HG03196 (cell line): ENCODE measurements at regions not wholly inside any gene's neighbourhood (a gene's known extent, or its start where the extent isn't known, plus 50 kb on each side); places are given as distances from the start of the nearest gene placed in this dataset.

Experiments
- ATAC-seq: cut with Tn5 transposase; IDR thresholded peaks from one replicate; pipeline ENCODE4 v1.9.1; 2021; ENCODE audit not compliant: unreplicated experiment

- ATAC-seq: no peak
Measured at GRCh38 chr4:32321421-32321820, 1601.3 kb downstream of the PCDH7 start.

- no peak for ATAC-seq
Measured at GRCh38 chr4:32334759-32335158, 1614.6 kb downstream of the PCDH7 start.

- no peak for ATAC-seq
Measured at GRCh38 chr4:32337403-32337802, 1617.2 kb downstream of the PCDH7 start.

DNA sequence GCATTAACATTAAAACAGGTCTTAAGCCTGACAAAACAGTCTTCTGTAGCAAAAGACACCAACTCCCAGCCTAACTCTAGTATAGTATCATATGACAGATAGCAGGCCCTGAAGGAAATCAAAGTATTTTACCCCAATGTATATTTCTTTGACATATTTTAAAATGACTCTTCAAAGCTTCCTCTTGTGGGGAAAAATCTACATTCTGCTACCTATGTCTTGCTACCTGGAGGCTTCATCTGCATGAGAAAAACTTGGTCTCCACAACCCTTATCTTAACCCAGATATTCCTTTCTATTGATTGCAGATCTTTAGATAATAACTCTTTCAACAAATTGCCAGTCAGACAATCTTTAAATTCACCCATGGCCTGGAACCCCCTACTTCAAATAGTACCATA, 1620.4 kb downstream of the PCDH7 start:
- no peak for ATAC-seq

DNA sequence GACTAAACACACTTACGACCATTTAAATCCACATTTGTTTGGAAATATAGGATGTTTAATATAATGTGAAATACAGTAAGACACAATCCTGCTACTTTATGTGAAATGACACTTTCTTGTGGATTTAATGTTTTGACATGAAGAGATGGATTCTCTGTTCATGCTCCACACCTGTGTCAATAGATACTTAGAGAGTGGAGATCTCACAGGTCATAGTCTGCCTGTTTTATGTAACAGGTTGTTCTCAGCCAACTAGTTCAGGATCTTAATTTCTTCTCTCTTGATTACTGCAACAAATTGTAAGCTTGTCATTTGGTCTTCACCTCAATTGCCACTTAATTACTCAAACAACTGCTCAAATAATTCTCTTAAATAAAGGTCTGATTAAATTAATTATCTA, 1621.2 kb downstream of the PCDH7 start:
- ATAC-seq: no peak

DNA sequence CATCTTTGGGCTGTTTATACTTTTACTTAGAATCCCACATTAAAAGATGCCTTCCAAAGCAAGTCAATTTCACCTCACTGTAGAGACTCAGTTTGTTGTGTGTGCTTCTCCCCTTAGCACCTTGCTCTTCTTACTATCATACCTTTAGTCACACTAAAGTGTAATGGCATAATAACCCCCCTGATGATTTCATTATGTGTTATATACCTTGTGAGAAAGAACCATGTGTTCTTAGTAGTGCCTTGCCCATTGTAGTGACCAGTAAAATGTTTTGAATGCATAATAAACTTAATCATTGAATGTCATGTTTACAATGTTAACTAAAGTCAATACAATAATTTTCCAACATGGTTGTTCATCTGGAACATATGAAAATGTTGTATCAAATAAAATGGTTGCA, 1621.9 kb downstream of the PCDH7 start:
- no peak for ATAC-seq

- no peak for ATAC-seq
Measured at GRCh38 chr4:32349026-32349425, 1628.9 kb downstream of the PCDH7 start.

GRCh38 chr4:32374206-32374605, 1654.0 kb downstream of the PCDH7 start:
- no peak for ATAC-seq

DNA sequence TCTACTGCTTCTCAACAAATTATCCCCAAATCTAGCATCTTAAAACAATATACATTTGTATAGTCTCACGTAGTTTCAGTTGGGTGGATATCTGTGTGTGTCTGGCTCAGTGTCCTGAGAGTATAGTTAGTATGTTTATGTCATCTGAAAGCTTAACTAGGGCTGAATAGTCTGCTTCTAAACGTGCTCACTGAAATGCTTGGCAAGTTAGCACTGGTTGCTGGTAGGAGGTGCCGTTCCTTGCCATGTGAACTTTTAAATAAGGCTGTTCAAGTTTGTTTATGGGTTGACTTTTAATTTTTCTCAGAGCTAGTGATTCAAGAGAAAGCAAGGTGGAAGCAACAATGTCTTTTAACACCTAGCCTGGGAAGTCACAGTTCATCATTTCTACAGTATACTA, 1673.6 kb downstream of the PCDH7 start:
- ATAC-seq: no peak

- no peak for ATAC-seq
Measured at GRCh38 chr4:32394255-32394654, 1674.1 kb downstream of the PCDH7 start.

- no peak for ATAC-seq
Measured at GRCh38 chr4:32396507-32397070, 1676.4 kb downstream of the PCDH7 start.

DNA sequence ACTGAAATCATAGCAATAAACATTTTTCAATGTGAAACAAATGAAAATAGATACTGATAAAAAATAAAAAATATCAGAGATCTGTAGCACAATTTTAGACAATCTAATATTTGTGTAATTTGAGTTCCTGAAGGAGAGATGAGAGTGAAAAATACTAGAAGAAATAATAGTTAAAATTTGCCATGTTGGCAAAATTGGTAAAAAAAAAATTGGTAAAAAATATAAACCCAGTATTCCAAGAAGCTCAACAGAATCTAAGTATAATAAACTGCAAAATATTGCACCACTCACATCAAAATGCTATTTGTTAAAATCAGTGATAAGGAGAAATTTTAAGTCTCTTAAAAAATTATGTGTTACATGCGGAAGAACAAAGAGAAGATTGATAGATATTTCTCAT, 1680.7 kb downstream of the PCDH7 start:
- no peak for ATAC-seq

GRCh38 chr4:32417113-32417704, 1697.0 kb downstream of the PCDH7 start:
- ATAC-seq: no peak

- no peak for ATAC-seq
Measured at GRCh38 chr4:32423267-32423666, 1703.1 kb downstream of the PCDH7 start.

DNA sequence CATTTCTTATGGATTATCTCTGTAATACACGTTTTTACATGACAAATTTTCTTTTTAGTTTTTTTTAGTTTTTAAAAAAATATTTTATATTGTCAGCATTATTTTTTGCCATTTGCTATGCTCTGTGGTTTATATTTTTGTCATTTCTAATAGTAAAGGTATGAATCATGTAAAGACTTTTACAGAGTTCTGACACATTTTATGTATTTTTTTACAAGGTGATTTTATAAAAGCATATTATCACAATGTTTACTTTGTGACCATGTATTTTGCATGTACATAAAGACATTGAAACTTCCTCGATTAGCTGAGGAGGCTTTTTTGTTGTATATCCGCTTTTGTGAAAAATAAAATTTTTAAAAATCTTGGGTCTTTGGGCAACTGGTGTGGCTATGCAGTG, 1705.1 kb downstream of the PCDH7 start:
- no peak for ATAC-seq

- no peak for ATAC-seq
Measured at GRCh38 chr4:32427566-32427965, 1707.4 kb downstream of the PCDH7 start.

- no peak for ATAC-seq
Measured at GRCh38 chr4:32429151-32429550, 1709.0 kb downstream of the PCDH7 start.

DNA sequence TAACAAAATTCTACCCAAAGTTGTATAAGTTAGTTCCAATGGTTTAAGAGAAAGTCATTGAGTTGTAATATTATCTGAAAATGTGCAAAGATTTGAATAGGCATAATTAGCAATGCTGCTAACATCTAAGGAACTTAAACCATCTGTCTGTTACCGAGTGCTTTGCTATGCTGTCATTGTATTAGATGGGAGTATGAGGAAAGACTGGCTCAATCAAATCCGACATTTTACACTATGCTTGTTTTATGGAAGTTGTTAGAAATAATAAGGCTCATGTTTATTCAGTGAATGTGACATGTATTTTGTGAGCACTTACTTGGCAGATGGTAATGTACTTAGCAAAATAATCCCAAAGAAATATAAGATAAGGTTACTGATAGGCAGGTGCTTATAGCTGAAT, 1715.1 kb downstream of the PCDH7 start:
- no peak for ATAC-seq

GRCh38 chr4:32436816-32437215, 1716.6 kb downstream of the PCDH7 start:
- ATAC-seq: no peak

- ATAC-seq: no peak
Measured at GRCh38 chr4:32440391-32440790, 1720.2 kb downstream of the PCDH7 start.

GRCh38 chr4:32454482-32454881, 1734.3 kb downstream of the PCDH7 start:
- no peak for ATAC-seq

DNA sequence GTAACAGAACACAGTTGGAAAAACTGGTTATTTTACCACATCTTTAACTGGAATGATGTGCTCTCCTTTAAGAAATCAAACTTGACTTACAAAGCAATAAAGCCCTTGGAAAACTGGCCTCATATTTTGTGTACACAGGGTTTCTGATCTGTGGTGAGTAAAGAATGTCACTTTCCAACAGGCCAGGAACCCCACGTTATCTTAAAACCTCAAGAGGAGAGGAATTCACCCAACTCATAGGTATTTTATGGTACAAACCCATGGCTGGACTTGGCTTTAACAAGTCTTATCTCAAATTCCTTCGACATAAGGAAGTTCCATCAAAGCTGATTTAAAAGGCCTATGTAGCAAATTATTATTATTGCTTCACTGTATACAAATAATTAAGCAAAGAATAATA, 1735.1 kb downstream of the PCDH7 start:
- no peak for ATAC-seq

DNA sequence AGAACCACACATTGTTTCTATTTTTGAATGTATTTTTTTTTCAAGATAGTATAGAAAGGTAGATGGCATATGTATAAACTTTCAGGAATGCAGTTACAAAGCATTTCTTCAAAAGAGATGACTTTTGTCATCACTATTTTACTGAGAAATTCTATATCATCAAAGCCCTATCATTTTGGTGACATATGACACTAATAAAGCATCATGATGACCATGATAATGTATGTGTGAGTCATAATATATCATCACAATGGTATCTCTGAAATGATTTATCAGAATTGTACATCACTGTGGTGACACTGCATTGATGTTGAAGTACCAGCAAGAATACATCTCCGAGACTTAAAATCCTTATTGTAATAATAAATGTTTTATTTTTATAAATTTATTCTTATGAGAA, 1740.8 kb downstream of the PCDH7 start:
- no peak for ATAC-seq
